ENCODE measurements at regions not wholly inside any gene's neighbourhood (a gene's known extent, or its start where the extent isn't known, plus 50 kb on each side); places are given as distances from the start of the nearest gene placed in this dataset.

GRCh38 chr2:194182888-194183287, 1474.1 kb upstream of the SLC39A10 start:
- TF ChIP-seq, protein P1, sequence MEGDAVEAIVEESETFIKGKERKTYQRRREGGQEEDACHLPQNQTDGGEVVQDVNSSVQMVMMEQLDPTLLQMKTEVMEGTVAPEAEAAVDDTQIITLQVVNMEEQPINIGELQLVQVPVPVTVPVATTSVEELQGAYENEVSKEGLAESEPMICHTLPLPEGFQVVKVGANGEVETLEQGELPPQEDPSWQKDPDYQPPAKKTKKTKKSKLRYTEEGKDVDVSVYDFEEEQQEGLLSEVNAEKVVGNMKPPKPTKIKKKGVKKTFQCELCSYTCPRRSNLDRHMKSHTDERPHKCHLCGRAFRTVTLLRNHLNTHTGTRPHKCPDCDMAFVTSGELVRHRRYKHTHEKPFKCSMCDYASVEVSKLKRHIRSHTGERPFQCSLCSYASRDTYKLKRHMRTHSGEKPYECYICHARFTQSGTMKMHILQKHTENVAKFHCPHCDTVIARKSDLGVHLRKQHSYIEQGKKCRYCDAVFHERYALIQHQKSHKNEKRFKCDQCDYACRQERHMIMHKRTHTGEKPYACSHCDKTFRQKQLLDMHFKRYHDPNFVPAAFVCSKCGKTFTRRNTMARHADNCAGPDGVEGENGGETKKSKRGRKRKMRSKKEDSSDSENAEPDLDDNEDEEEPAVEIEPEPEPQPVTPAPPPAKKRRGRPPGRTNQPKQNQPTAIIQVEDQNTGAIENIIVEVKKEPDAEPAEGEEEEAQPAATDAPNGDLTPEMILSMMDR (IDR thresholded peaks at IDR 0.05) = no peak
- TF ChIP-seq EP300 (IDR thresholded peaks at IDR 0.05) = no peak

All from sigmoid colon (tissue), 4 donors.